HepG2 (cell line): ENCODE measurements at regions not wholly inside any gene's neighbourhood (a gene's known extent, or its start where the extent isn't known, plus 50 kb on each side); places are given as distances from the start of the nearest gene placed in this dataset.

Experiments
- ATAC-seq: fragments of 200-7000 bp; cut with Tn5 transposase; 3 replicates; pipeline ENCODE4 v1.9.1; 2020; ENCODE audit warnings: mild to moderate bottlenecking, moderate library complexity
- BruUV-seq: library from RNA; stranded (reverse); fragments of 400-500 nt; replicated peaks from 2 replicates; lab custom pipeline; 2021; lab: Mats Ljungman, UMichigan
- CTCF ChIA-PET: fragments of 300-600 bp; formaldehyde crosslinking; extraction: SDS; loops from one replicate; lab custom pipeline; 2021; ENCODE audit warnings: low total read pairs, inconsistent platforms, low intra/inter-chr PET ratio; lab: Yijun Ruan, JAX
- POLR2A ChIA-PET: fragments of 350-600 bp; sonication (Branson Sonifier 250); formaldehyde crosslinking; loops from one replicate; lab custom pipeline; 2020; ENCODE audit warnings: antibody characterized with exemption, inconsistent platforms; lab: Yijun Ruan, JAX
- DNase-seq: peaks from one replicate; pipeline ENCODE4 v3.0.0-alpha.2; 2015; ENCODE audit warnings: low spot score
- FAIRE-seq: peaks from 3 replicates; lab custom pipeline; 2011; peaks lifted over from hg19 to GRCh38; lab: Jason Lieb, UNC
- H2AFZ ChIP-seq: one replicate; pipeline ENCODE4 v1.6.1; 2011; ENCODE audit warnings: low read length, inconsistent platforms
- H3K27ac ChIP-seq: fragments of 300-600 bp; 3 replicates; pipeline ENCODE4 v1.8.0; 2011; ENCODE audit warnings: mixed run types, mild to moderate bottlenecking, mixed read lengths, low read length, inconsistent platforms; ENCODE audit not compliant: insufficient read depth; ENCODE audit errors: extremely low read length
- H3K27me3 ChIP-seq, 2 experiments: fragments of 200-600 bp in 1 of 2; 2 replicates in 1 of 2; 3 replicates in 1 of 2; pipeline versions ENCODE4 v1.6.0 to v1.8.0; 2011; ENCODE audit warnings: low read length in 2 of 2, mild to moderate bottlenecking in 2 of 2, moderate library complexity in 2 of 2, inconsistent platforms in 1 of 2; ENCODE audit not compliant: insufficient read depth in 2 of 2, control insufficient read depth in 1 of 2
- H3K36me3 ChIP-seq, 2 experiments: fragments of 200-600 bp in 1 of 2; replicated peaks in 1 of 2; 2 replicates in 1 of 2; 3 replicates in 1 of 2; pipeline versions ENCODE4 v1.5.1 to v1.8.0; 2011; ENCODE audit warnings: low read length in 2 of 2, inconsistent platforms in 1 of 2; ENCODE audit not compliant: insufficient read depth in 2 of 2, control insufficient read depth in 1 of 2
- H3K4me1 ChIP-seq: 2 replicates; pipeline ENCODE4 v1.5.1; 2012; ENCODE audit warnings: low read length, inconsistent platforms; ENCODE audit not compliant: insufficient read depth
- H3K4me2 ChIP-seq: 2 replicates; pipeline ENCODE4 v1.6.0; 2011; ENCODE audit warnings: low read depth, low read length, inconsistent platforms
- H3K4me3 ChIP-seq, 3 experiments: fragments of 200-600 bp in 1 of 3; sonication (generic), shearing (Covaris generic) in 1 of 3; replicated peaks in 1 of 3; 2 replicates each; pipeline ENCODE4 v1.5.1; 2011 to 2016; ENCODE audit warnings: low read length in 3 of 3, inconsistent platforms in 2 of 3, low read depth in 2 of 3, mild to moderate bottlenecking in 2 of 3, control low read depth in 1 of 3, mixed read lengths in 1 of 3; ENCODE audit not compliant: insufficient read depth in 1 of 3
- H3K79me2 ChIP-seq: one replicate; pipeline ENCODE4 v1.6.1; 2011; ENCODE audit warnings: low read length, inconsistent platforms; ENCODE audit not compliant: insufficient read depth
- H3K9ac ChIP-seq: 2 replicates; pipeline ENCODE4 v1.6.0; 2011; ENCODE audit warnings: mild to moderate bottlenecking, low read depth, low read length, inconsistent platforms; ENCODE audit not compliant: insufficient read depth
- H3K9me3 ChIP-seq: 2 replicates; pipeline ENCODE4 v1.5.1; 2012; ENCODE audit warnings: mild to moderate bottlenecking, low read length
- H4K20me1 ChIP-seq: 2 replicates; pipeline ENCODE4 v1.6.0; 2011; ENCODE audit warnings: inconsistent platforms, mild to moderate bottlenecking, low read length, moderate library complexity; ENCODE audit not compliant: insufficient read depth
- CREB1 ChIP-seq, 2 experiments: fragments of 450-650 bp in 1 of 2; IDR thresholded peaks; 2 replicates each; pipeline ENCODE4 v1.6.1; 2016 to 2017; ENCODE audit warnings: control low read depth in 1 of 2, mild to moderate bottlenecking in 1 of 2, missing compliant biosample characterization in 1 of 2, missing genetic modification characterization in 1 of 2
- WGBS: methylation state at CpG from one replicate; pipeline ENCODE4 v1.1.6; 2017; ENCODE audit warnings: low lambda C conversion rate; 5-methylcytosine and 5-hydroxymethylcytosine counted together
- in situ Hi-C: cut with HindIII; loops from 2 replicates; pipeline ENCODE4 v1.10.0; 2017; ENCODE audit warnings: low pct_unique_long_range_greater_than_20kb; ENCODE audit not compliant: extremely low pct_ligation_motif_present
- intact Hi-C: fragments of 100-400 bp; cut with micrococcal nuclease; formaldehyde crosslinking; loops from one replicate; pipeline ENCODE4 v1.10.0; 2022; ENCODE audit not compliant: unreplicated experiment
- TF ChIP-seq, protein P1 (sequence below): sonication (generic); formaldehyde crosslinking; IDR thresholded peaks from one replicate; pipeline ENCODE4 v1.5.1; 2020; ENCODE audit warnings: mild to moderate bottlenecking, missing genetic modification reagents; ENCODE audit errors: not compliant biosample characterization

DNA sequence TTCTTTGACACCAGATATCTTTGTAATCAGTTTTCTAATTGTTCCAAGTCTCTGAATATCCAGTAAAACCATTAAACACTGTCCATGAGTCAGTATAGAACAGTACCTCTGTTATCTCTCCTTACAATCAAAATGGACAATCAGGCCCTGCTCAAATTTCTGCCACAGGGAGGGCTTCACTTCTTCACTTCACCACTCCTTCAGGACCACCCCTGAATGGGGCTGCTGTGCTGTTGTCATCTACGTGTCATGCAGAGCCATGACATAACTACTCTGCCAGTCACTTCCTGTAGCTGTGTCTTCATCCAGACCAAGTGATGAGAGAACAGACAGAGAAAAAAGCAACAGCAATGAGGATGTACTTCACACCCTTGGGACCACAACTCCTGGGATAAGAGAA lies 116.9 kb downstream of the TANC2 start:
- Histone ChIP-seq H3K27ac (no peak overlapping the region), H3K9ac (no peak overlapping the region), H3K36me3 (no peaks in the 10 kb centered on the region), H2AFZ (no peak overlapping the region)
- no peak for FAIRE-seq
- intact Hi-C loops: loop anchor here (1.0 kb wide), 1 partner anchor 323 kb away; no protein-coding TSS in a partner anchor
- 0 out of 2 replicates have a peak, but pooled peaks have one; percentile 14 for TF ChIP-seq CREB1 (IDR thresholded peaks at IDR 0.05)
- no peak for TF ChIP-seq CREB1 (CRISPR knock-in tag; IDR thresholded peaks at IDR 0.05)
- TF ChIP-seq, protein P1, sequence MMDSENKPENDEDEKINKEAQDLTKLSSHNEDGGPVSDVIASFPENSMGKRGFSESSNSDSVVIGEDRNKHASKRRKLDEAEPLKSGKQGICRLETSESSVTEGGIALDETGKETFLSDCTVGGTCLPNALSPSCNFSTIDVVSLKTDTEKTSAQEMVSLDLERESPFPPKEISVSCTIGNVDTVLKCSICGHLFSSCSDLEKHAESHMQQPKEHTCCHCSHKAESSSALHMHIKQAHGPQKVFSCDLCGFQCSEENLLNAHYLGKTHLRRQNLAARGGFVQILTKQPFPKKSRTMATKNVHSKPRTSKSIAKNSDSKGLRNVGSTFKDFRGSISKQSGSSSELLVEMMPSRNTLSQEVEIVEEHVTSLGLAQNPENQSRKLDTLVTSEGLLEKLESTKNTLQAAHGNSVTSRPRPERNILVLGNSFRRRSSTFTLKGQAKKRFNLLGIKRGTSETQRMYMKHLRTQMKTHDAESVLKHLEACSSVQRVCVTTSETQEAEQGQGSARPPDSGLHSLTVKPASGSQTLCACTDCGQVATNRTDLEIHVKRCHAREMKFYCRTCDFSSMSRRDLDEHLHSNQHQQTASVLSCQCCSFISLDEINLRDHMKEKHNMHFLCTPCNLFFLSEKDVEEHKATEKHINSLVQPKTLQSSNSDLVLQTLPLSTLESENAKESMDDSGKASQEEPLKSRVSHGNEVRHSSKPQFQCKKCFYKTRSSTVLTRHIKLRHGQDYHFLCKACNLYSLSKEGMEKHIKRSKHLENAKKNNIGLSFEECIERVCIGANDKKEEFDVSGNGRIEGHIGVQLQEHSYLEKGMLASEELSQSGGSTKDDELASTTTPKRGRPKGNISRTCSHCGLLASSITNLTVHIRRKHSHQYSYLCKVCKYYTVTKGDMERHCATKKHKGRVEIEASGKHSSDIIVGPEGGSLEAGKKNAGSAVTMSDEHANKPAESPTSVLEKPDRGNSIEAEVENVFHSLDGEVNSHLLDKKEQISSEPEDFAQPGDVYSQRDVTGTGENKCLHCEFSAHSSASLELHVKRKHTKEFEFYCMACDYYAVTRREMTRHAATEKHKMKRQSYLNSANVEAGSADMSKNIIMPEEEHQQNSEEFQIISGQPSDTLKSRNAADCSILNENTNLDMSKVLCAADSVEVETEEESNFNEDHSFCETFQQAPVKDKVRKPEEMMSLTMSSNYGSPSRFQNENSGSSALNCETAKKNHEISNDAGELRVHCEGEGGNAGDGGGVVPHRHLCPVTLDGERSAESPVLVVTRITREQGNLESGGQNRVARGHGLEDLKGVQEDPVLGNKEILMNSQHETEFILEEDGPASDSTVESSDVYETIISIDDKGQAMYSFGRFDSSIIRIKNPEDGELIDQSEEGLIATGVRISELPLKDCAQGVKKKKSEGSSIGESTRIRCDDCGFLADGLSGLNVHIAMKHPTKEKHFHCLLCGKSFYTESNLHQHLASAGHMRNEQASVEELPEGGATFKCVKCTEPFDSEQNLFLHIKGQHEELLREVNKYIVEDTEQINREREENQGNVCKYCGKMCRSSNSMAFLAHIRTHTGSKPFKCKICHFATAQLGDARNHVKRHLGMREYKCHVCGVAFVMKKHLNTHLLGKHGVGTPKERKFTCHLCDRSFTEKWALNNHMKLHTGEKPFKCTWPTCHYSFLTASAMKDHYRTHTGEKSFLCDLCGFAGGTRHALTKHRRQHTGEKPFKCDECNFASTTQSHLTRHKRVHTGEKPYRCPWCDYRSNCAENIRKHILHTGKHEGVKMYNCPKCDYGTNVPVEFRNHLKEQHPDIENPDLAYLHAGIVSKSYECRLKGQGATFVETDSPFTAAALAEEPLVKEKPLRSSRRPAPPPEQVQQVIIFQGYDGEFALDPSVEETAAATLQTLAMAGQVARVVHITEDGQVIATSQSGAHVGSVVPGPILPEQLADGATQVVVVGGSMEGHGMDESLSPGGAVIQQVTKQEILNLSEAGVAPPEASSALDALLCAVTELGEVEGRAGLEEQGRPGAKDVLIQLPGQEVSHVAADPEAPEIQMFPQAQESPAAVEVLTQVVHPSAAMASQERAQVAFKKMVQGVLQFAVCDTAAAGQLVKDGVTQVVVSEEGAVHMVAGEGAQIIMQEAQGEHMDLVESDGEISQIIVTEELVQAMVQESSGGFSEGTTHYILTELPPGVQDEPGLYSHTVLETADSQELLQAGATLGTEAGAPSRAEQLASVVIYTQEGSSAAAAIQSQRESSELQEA (CRISPR knock-in tag): no peak
- TF ChIP-seq, all 625 proteins: peak for 1
- Histone ChIP-seq H3K4me3 (no peak overlapping the region), H3K79me2 (no peaks in the 10 kb centered on the region), H4K20me1 (no peaks in the 10 kb centered on the region), H3K4me2 (no peak overlapping the region), H3K4me1 (no peaks in the 10 kb centered on the region), H3K9me3 (no peaks in the 10 kb centered on the region), H3K27me3 (no peaks in the 10 kb centered on the region)
- in situ Hi-C loops: no loop called here
- POLR2A ChIA-PET: no interaction called here
- no TSS peak for BruUV-seq
- DNase-seq (no peak), ATAC-seq (no peak)
- WGBS: 42% methylated on average over 1 of the region's 1 CpG
- CTCF ChIA-PET: interaction anchor here (1.4 kb wide), 1 partner anchor 324 kb away, joined by 6 read pairs; no protein-coding TSS in a partner anchor
